MM.1S (cell line): ENCODE measurements at regions not wholly inside any gene's neighbourhood (a gene's known extent, or its start where the extent isn't known, plus 50 kb on each side); places are given as distances from the start of the nearest gene placed in this dataset.

Experiments
- DNase-seq: peaks from one replicate; pipeline ENCODE4 v3.0.0-alpha.2; 2015
- H2AFZ ChIP-seq: fragments of 300-600 bp; sonication (generic); 2 replicates; pipeline ENCODE4 v1.6.0; 2016; ENCODE audit warnings: antibody characterized with exemption, low read length
- H3F3A ChIP-seq: fragments of 300-600 bp; sonication (generic); 2 replicates; pipeline ENCODE4 v1.6.1; 2016; ENCODE audit warnings: mild to moderate bottlenecking, antibody characterized with exemption, low read length, moderate library complexity, mixed read lengths; ENCODE audit not compliant: insufficient read depth
- H3K27ac ChIP-seq: fragments of 300-600 bp; sonication (generic); 2 replicates; pipeline ENCODE4 v1.5.1; 2016; ENCODE audit warnings: mild to moderate bottlenecking, low read length
- H3K27me3 ChIP-seq: fragments of 300-600 bp; sonication (generic); replicated peaks from 2 replicates; pipeline ENCODE4 v1.6.0; 2016; ENCODE audit warnings: low read length; ENCODE audit not compliant: insufficient read depth
- H3K36me3 ChIP-seq: fragments of 300-600 bp; sonication (generic); replicated peaks from 2 replicates; pipeline ENCODE4 v1.6.1; 2016; ENCODE audit warnings: mild to moderate bottlenecking, low read length, mixed read lengths; ENCODE audit not compliant: insufficient read depth
- H3K4me1 ChIP-seq: fragments of 300-600 bp; sonication (generic); 2 replicates; pipeline ENCODE4 v1.6.1; 2016; ENCODE audit warnings: low read length, mixed read lengths
- H3K4me2 ChIP-seq: fragments of 300-600 bp; sonication (generic); 2 replicates; pipeline ENCODE4 v1.6.0; 2016; ENCODE audit warnings: low read depth, low read length
- H3K4me3 ChIP-seq: fragments of 300-600 bp; sonication (generic); 2 replicates; pipeline ENCODE4 v1.5.1; 2016; ENCODE audit warnings: low read length, mixed read lengths
- H3K79me2 ChIP-seq: fragments of 300-600 bp; sonication (generic); 2 replicates; pipeline ENCODE4 v1.6.1; 2016; ENCODE audit warnings: mixed run types, low read length, mixed read lengths
- H3K9ac ChIP-seq: fragments of 300-600 bp; sonication (generic); 2 replicates; pipeline ENCODE4 v1.6.1; 2016; ENCODE audit warnings: low read length, mixed read lengths
- H3K9me2 ChIP-seq: fragments of 300-600 bp; sonication (generic); replicated peaks from 2 replicates; pipeline ENCODE4 v1.6.1; 2016; ENCODE audit warnings: mild to moderate bottlenecking, low read length, mixed read lengths; ENCODE audit not compliant: insufficient read depth
- H3K9me3 ChIP-seq: fragments of 300-600 bp; sonication (generic); replicated peaks from 2 replicates; pipeline ENCODE4 v1.6.1; 2016; ENCODE audit warnings: mild to moderate bottlenecking, low read length, mixed read lengths; ENCODE audit not compliant: insufficient read depth
- H4K20me1 ChIP-seq: fragments of 300-600 bp; sonication (generic); 2 replicates; pipeline ENCODE4 v1.6.1; 2016; ENCODE audit warnings: mild to moderate bottlenecking, low read length, moderate library complexity, mixed read lengths; ENCODE audit not compliant: insufficient read depth
- CTCF ChIP-seq: fragments of 300-600 bp; sonication (generic); IDR thresholded peaks from 2 replicates; pipeline ENCODE4 v1.5.1; 2016; ENCODE audit warnings: antibody characterized with exemption, low read length, mixed read lengths
- EZH2 ChIP-seq: fragments of 300-600 bp; sonication (generic); optimal IDR thresholded peaks from 2 replicates; pipeline ENCODE3; 2017; ENCODE audit warnings: low read depth, mild to moderate bottlenecking, antibody characterized with exemption, low read length, mixed read lengths
- EZH2phosphoT487 ChIP-seq: fragments of 300-600 bp; sonication (generic); IDR thresholded peaks from 2 replicates; pipeline ENCODE4 v1.6.1; 2018; ENCODE audit warnings: antibody characterized with exemption, low read length

GRCh38 chr4:120454788-120455187 lies 388.1 kb upstream of the MAD2L1 start:
- no peaks in the 10 kb centered on the region for H3K36me3 ChIP-seq
- H3K27ac ChIP-seq: no peak overlapping the region
- DNase-seq: no peak
- no peak overlapping the region for H2AFZ ChIP-seq
- H3K4me3 ChIP-seq: no peak overlapping the region
- H3F3A ChIP-seq: no peaks in the 10 kb centered on the region
- no peaks in the 10 kb centered on the region for H3K79me2 ChIP-seq
- H4K20me1 ChIP-seq: no peaks in the 10 kb centered on the region
- H3K4me2 ChIP-seq: no peak overlapping the region
- no peak overlapping the region for H3K9ac ChIP-seq
- H3K9me3 ChIP-seq: no peaks in the 10 kb centered on the region
- TF ChIP-seq CTCF (no peak), EZH2phosphoT487 (no peak), EZH2 (no peak)
- H3K4me1 ChIP-seq: no peaks in the 10 kb centered on the region
- H3K27me3 ChIP-seq: no peaks in the 10 kb centered on the region
- no peaks in the 10 kb centered on the region for H3K9me2 ChIP-seq

- Histone ChIP-seq H3K4me3 (no peak overlapping the region), H3K27ac (no peak overlapping the region), H3K4me1 (no peaks in the 10 kb centered on the region), H3K9ac (no peak overlapping the region), H4K20me1 (no peaks in the 10 kb centered on the region), H3K9me3 (no peaks in the 10 kb centered on the region), H3K4me2 (no peak overlapping the region), H3K36me3 (no peaks in the 10 kb centered on the region), H3K79me2 (no peaks in the 10 kb centered on the region), H3K27me3 (no peaks in the 10 kb centered on the region), H3F3A (no peaks in the 10 kb centered on the region), H3K9me2 (no peaks in the 10 kb centered on the region), H2AFZ (no peak overlapping the region)
- TF ChIP-seq EZH2: no peak
- TF ChIP-seq CTCF: no peak
- no peak for TF ChIP-seq EZH2phosphoT487
- DNase-seq: no peak
Measured at GRCh38 chr4:120452536-120452935, 385.9 kb upstream of the MAD2L1 start.

- Histone ChIP-seq H3K9ac (no peak overlapping the region), H3K4me3 (no peak overlapping the region), H3K4me2 (no peak overlapping the region), H3K9me2 (no peaks in the 10 kb centered on the region), H3K27me3 (no peaks in the 10 kb centered on the region), H3K4me1 (no peaks in the 10 kb centered on the region), H3K79me2 (no peaks in the 10 kb centered on the region), H2AFZ (no peak overlapping the region), H3K36me3 (no peaks in the 10 kb centered on the region), H3K27ac (no peak overlapping the region), H4K20me1 (no peaks in the 10 kb centered on the region), H3K9me3 (no peaks in the 10 kb centered on the region), H3F3A (no peaks in the 10 kb centered on the region)
- DNase-seq: no peak
- TF ChIP-seq EZH2 (no peak), EZH2phosphoT487 (no peak)
Measured at GRCh38 chr4:120452001-120452400, 385.4 kb upstream of the MAD2L1 start.

GRCh38 chr4:120447774-120448173 lies 381.1 kb upstream of the MAD2L1 start:
- Histone ChIP-seq H4K20me1 (no peaks in the 10 kb centered on the region), H3K79me2 (no peaks in the 10 kb centered on the region), H3K27me3 (no peaks in the 10 kb centered on the region), H3K27ac (no peak overlapping the region), H2AFZ (no peak overlapping the region), H3K36me3 (no peaks in the 10 kb centered on the region), H3K9me3 (no peaks in the 10 kb centered on the region), H3K9ac (no peak overlapping the region), H3K4me3 (no peak overlapping the region), H3F3A (no peaks in the 10 kb centered on the region), H3K4me1 (peaks cover 6% of the 10 kb centered on the region; the same call in 1 of the 2 replicates), H3K9me2 (no peaks in the 10 kb centered on the region), H3K4me2 (no peak overlapping the region)
- no peak for DNase-seq
- TF ChIP-seq EZH2phosphoT487 (no peak), EZH2 (no peak), CTCF (no peak)
